DMS 273 (cell line): ENCODE measurements at regions not wholly inside any gene's neighbourhood (a gene's known extent, or its start where the extent isn't known, plus 50 kb on each side); places are given as distances from the start of the nearest gene placed in this dataset.
"Not testable (repeated sequence)": the region's sequence is repeated elsewhere in the genome, so short reads cannot be mapped to it uniquely, and the experiment has no call there.

Experiments used
- DNase-seq: peaks from one replicate; lab custom pipeline; 2025; ENCODE audit not compliant: unreplicated experiment; lab: John Stamatoyannopoulos, UW

GRCh38 chr9:100700689-100701318 lies 122.9 kb downstream of the CAVIN4 start:
- DNase-seq = peak; percentile 67

- DNase-seq = peak; percentile 85
Observed at GRCh38 chr9:100714372-100715099, 136.7 kb downstream of the CAVIN4 start.

GRCh38 chr9:100715100-100715380 lies 137.2 kb downstream of the CAVIN4 start:
- no peak for DNase-seq

- no peak for DNase-seq
Observed at GRCh38 chr9:100718717-100719116, 140.8 kb downstream of the CAVIN4 start.

- no peak for DNase-seq
Observed at GRCh38 chr9:100720922-100721321, 143.0 kb downstream of the CAVIN4 start.

GRCh38 chr9:100724886-100725285 lies 147.0 kb downstream of the CAVIN4 start:
- DNase-seq = peak; percentile 14

GRCh38 chr9:100725371-100725770 lies 147.5 kb downstream of the CAVIN4 start:
- peak; percentile 81 for DNase-seq

GRCh38 chr9:100729336-100729895 lies 151.5 kb downstream of the CAVIN4 start:
- peak; percentile 6 for DNase-seq

GRCh38 chr9:100730086-100730485 lies 152.2 kb downstream of the CAVIN4 start:
- DNase-seq = no peak

- no peak for DNase-seq
Observed at GRCh38 chr9:100731038-100731556, 153.2 kb downstream of the CAVIN4 start.

GRCh38 chr9:100731557-100731956 lies 153.7 kb downstream of the CAVIN4 start:
- no peak for DNase-seq

GRCh38 chr9:100739208-100739607 lies 161.3 kb downstream of the CAVIN4 start:
- DNase-seq = no peak

- DNase-seq = no peak
Observed at GRCh38 chr9:100739666-100740065, 161.8 kb downstream of the CAVIN4 start.

- not testable (repeated sequence) for DNase-seq
Observed at GRCh38 chr9:100748930-100749329, 171.1 kb downstream of the CAVIN4 start.

GRCh38 chr9:100756217-100756616 lies 178.3 kb downstream of the CAVIN4 start:
- DNase-seq = peak; percentile 37

- DNase-seq = no peak
Observed at GRCh38 chr9:100759215-100759614, 181.3 kb downstream of the CAVIN4 start.

GRCh38 chr9:100761276-100761802 lies 183.5 kb downstream of the CAVIN4 start:
- DNase-seq = no peak

GRCh38 chr9:100774326-100774725 lies 196.4 kb downstream of the CAVIN4 start:
- DNase-seq = no peak

- DNase-seq = no peak
Observed at GRCh38 chr9:100774962-100775361, 197.1 kb downstream of the CAVIN4 start.

- DNase-seq = no peak
Observed at GRCh38 chr9:100775912-100776311, 198.0 kb downstream of the CAVIN4 start.

GRCh38 chr9:100784755-100785154 lies 206.9 kb downstream of the CAVIN4 start:
- no peak for DNase-seq

GRCh38 chr9:100785946-100786345 lies 208.1 kb downstream of the CAVIN4 start:
- DNase-seq = no peak
